Stimulated activated memory B cell treated with anti-CD40 and anti-IgM and Interleukin-4, amounts not matched to agents 10 μg/mL and 1 μg/mL and 100 μg/mL, for 72 hours (primary cell): ENCODE measurements at regions not wholly inside any gene's neighbourhood (a gene's known extent, or its start where the extent isn't known, plus 50 kb on each side); places are given as distances from the start of the nearest gene placed in this dataset.
"Not testable (repeated sequence)": the region's sequence is repeated elsewhere in the genome, so short reads cannot be mapped to it uniquely, and the experiment has no call there.

ENCODE experiments used
- ATAC-seq: fragments of 150-1000 bp; cut with Tn5 transposase; 2 replicates; pipeline ENCODE4 v1.10.0; 2021
- H3K27ac Mint-ChIP-seq: one replicate; pipeline ENCODE4 v1.8.0; 2022; ENCODE audit warnings: mild to moderate bottlenecking, mixed read lengths
- H3K27me3 Mint-ChIP-seq: one replicate; pipeline ENCODE4 v1.8.0; 2022; ENCODE audit warnings: mixed read lengths
- H3K36me3 Mint-ChIP-seq: one replicate; pipeline ENCODE4 v1.8.0; 2022; ENCODE audit warnings: mixed read lengths
- H3K4me1 Mint-ChIP-seq: one replicate; pipeline ENCODE4 v1.8.0; 2022; ENCODE audit warnings: mixed read lengths
- H3K4me3 Mint-ChIP-seq: one replicate; pipeline ENCODE4 v1.8.0; 2022; ENCODE audit warnings: mild to moderate bottlenecking, moderate library complexity, mixed read lengths
- H3K9me3 Mint-ChIP-seq: one replicate; pipeline ENCODE4 v1.8.0; 2022; ENCODE audit warnings: mixed read lengths

DNA sequence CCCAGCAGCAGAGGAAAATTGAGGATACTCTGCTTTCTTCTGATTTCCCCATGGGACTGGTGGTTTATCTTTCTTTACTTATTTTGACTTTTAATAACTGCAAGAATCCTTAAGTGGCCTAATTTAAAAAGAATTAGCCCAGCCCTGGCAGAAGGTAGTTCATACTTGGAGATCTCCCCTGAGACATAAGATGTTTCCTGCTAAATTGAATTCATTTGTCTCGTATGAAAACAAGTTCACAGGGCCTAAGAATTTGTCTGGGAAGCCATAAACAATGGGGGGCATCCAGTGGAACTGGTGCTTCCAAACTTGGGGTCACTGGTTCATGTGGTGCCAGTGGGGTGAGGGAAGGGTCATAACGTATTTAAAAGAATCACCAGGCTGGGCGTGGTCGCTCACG is 283.1 kb upstream of the RASGRP1 start:
- Mint-ChIP-seq H3K4me3 (no peak overlapping the region), H3K27me3 (peaks cover 17% of the 10 kb centered on the region), H3K36me3 (no peaks in the 10 kb centered on the region), H3K4me1 (no peaks in the 10 kb centered on the region), H3K9me3 (no peaks in the 10 kb centered on the region), H3K27ac (no peak overlapping the region)
- no peak for ATAC-seq

DNA sequence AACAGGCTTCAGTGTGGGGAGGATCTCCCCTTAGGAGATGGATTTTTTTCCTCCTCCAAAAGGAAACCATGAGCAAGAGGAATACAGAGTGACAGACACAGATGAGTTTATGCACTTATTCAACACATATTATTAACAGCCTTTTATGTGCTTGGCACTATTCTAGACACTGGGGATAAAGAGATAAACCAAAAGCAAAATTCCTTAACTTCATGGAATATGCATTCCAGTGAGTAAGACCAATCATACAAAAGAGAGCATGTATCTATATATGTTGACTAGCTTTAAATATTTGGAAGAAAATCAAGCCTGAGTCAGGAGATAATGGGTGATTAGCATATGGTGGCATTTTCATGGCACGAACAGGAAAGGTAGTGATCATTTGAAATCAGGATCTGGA is 284.4 kb upstream of the RASGRP1 start:
- ATAC-seq: no peak
- H3K27ac Mint-ChIP-seq: no peak overlapping the region
- H3K27me3 Mint-ChIP-seq: peaks cover 9% of the 10 kb centered on the region
- H3K4me3 Mint-ChIP-seq: no peak overlapping the region
- H3K36me3 Mint-ChIP-seq: no peaks in the 10 kb centered on the region
- no peaks in the 10 kb centered on the region for H3K4me1 Mint-ChIP-seq
- no peaks in the 10 kb centered on the region for H3K9me3 Mint-ChIP-seq

- H3K9me3 Mint-ChIP-seq, H3K27ac Mint-ChIP-seq, H3K4me1 Mint-ChIP-seq, H3K36me3 Mint-ChIP-seq, ATAC-seq, H3K4me3 Mint-ChIP-seq: not testable (repeated sequence)
- peaks cover 16% of the 10 kb centered on the region for H3K27me3 Mint-ChIP-seq
Observed at GRCh38 chr15:38852188-38852587, 287.6 kb upstream of the RASGRP1 start.

DNA sequence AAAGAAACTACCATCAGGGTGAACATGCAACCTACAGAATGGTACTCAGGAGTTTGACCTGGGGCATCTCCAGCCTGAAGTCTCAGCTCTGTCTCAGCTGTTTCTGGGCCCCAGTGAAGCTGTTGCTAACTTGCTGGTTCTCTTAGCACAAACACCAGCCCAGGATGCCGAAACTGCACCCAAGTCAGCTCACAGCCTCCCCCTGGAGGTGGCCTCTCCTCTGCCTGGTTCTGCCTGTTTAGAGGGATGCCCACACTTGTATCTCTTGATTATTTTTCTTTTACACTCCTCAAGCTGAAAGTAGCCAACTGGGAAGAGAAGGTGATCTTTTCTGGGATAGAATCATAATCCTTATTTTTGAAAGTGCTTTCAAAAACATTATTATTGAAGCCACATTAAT is 289.0 kb upstream of the RASGRP1 start:
- H3K36me3 Mint-ChIP-seq: no peaks in the 10 kb centered on the region
- peaks cover 4% of the 10 kb centered on the region for H3K9me3 Mint-ChIP-seq
- H3K27me3 Mint-ChIP-seq: peaks cover 16% of the 10 kb centered on the region
- no peaks in the 10 kb centered on the region for H3K4me1 Mint-ChIP-seq
- ATAC-seq: no peak
- no peak overlapping the region for H3K27ac Mint-ChIP-seq
- H3K4me3 Mint-ChIP-seq: no peak overlapping the region

DNA sequence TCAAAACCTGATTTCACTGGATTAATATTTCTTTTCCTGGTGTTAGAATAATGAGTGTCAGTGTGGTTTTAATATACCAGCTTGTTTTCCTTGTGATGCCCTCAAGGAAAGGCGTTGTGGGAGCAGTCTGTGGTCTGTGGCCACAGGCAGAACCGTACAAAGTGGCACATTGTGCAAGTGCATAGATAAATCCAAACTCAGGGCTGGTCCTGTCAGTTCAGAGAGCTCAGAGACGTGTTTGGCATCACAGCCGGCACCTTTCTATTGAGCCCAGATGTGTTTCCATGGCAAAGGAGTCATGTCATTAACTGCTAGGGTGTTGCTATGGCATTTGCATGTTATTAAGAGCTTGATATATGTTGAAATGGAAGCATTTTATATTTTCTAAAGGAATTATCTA is 289.9 kb upstream of the RASGRP1 start:
- H3K4me3 Mint-ChIP-seq: no peak overlapping the region
- H3K9me3 Mint-ChIP-seq: peaks cover 4% of the 10 kb centered on the region
- no peak for ATAC-seq
- no peaks in the 10 kb centered on the region for H3K36me3 Mint-ChIP-seq
- H3K27me3 Mint-ChIP-seq: peaks cover 9% of the 10 kb centered on the region
- H3K4me1 Mint-ChIP-seq: no peaks in the 10 kb centered on the region
- no peak overlapping the region for H3K27ac Mint-ChIP-seq

GRCh38 chr15:38857814-38858213 is 293.2 kb upstream of the RASGRP1 start:
- Mint-ChIP-seq H3K4me3 (no peak overlapping the region), H3K9me3 (peaks cover 4% of the 10 kb centered on the region), H3K36me3 (no peaks in the 10 kb centered on the region), H3K4me1 (no peaks in the 10 kb centered on the region), H3K27ac (no peak overlapping the region), H3K27me3 (peaks cover 18% of the 10 kb centered on the region)
- ATAC-seq: no peak

DNA sequence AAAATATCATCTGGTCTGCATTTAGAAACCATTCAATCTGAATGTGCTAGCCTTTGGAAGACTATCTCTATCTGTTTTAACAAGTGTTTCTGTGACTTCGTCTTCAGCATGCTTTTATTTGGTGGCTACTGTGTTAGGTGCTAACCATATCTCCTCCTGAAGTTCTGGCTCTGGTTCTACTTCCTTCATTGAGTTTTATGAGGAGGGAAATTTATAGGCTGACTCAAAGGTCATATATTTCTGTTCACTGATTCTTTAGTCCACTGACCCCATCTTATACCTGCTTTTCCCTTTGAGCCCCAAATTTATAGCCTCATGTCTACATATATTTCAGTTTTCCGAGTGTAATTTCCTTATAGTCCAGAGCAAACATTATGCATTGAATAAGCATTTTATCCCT is 295.0 kb upstream of the RASGRP1 start:
- no peak for ATAC-seq
- Mint-ChIP-seq H3K4me1 (no peaks in the 10 kb centered on the region), H3K27me3 (peaks cover 18% of the 10 kb centered on the region), H3K4me3 (no peak overlapping the region), H3K36me3 (no peaks in the 10 kb centered on the region), H3K27ac (no peak overlapping the region), H3K9me3 (peaks cover 4% of the 10 kb centered on the region)

- Mint-ChIP-seq H3K4me3 (no peak overlapping the region), H3K27ac (no peak overlapping the region), H3K27me3 (peaks cover 18% of the 10 kb centered on the region), H3K4me1 (no peaks in the 10 kb centered on the region), H3K36me3 (no peaks in the 10 kb centered on the region), H3K9me3 (peaks cover 4% of the 10 kb centered on the region)
- ATAC-seq: no peak
Observed at GRCh38 chr15:38860253-38860652, 295.6 kb upstream of the RASGRP1 start.

DNA sequence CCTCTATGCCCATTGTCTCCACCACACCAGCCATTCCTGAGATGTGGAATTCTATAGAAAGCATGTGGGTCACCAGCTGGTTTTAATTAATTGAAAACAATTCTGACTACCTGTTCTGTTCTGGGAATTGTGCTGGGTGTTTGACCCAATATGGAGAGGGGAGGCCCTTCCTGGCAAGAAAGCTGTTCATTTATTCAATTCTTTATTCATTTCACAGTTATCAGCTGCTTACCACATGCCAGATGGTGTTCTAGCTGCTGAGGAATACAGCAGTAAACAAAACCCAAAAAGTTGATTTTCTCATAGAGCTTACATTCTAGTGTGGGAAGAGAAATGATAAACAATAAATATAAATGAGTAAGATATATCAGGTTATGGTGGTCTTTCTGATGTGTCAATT is 296.1 kb upstream of the RASGRP1 start:
- no peak overlapping the region for H3K27ac Mint-ChIP-seq
- H3K9me3 Mint-ChIP-seq: peaks cover 4% of the 10 kb centered on the region
- H3K4me1 Mint-ChIP-seq: no peaks in the 10 kb centered on the region
- H3K4me3 Mint-ChIP-seq: no peak overlapping the region
- ATAC-seq: no peak
- no peaks in the 10 kb centered on the region for H3K36me3 Mint-ChIP-seq
- H3K27me3 Mint-ChIP-seq: peaks cover 23% of the 10 kb centered on the region

DNA sequence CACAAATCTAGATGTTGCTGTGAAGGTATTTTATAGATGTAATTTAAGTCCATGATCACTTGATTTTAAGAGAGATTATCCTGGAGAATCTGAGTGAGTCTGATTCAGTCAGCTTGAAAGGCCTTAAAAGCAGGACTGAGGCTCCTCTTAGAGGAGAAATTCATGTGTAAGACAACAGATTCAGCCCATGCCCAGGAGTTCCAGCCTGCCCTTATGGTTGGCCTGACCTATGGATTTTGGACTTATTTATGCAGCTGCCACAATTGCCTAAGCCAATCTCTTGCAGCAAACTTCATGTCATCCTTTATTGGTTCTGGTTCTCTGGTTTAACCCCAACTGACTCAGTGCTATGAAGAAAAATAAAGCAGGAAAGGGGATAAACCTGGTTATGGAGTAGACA is 296.5 kb upstream of the RASGRP1 start:
- Mint-ChIP-seq H3K36me3 (no peaks in the 10 kb centered on the region), H3K9me3 (peaks cover 4% of the 10 kb centered on the region), H3K27me3 (peaks cover 27% of the 10 kb centered on the region), H3K4me3 (no peak overlapping the region), H3K27ac (no peak overlapping the region), H3K4me1 (no peaks in the 10 kb centered on the region)
- no peak for ATAC-seq

GRCh38 chr15:38862099-38862498 is 297.5 kb upstream of the RASGRP1 start:
- ATAC-seq: no peak
- Mint-ChIP-seq H3K9me3 (no peaks in the 10 kb centered on the region), H3K4me3 (no peak overlapping the region), H3K36me3 (no peaks in the 10 kb centered on the region), H3K27ac (no peak overlapping the region), H3K27me3 (peaks cover 30% of the 10 kb centered on the region), H3K4me1 (no peaks in the 10 kb centered on the region)

DNA sequence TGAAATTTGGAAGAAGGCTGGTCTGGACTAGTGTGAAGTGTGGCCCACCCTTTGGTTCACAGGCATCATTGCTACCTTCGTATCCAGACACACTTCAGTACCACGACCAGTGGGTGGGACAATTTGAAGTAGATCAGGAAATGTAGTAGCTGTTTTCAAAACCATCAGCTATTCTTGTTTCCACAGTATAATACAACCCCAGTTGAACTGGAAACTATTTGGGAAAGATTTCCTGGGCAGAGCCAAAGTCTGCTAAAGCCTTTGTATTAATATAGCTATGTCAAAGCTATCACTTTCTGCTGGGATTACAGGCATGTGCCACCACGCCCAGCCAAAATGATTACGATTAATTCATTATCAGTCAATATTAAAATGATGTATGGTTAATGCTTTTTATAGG is 298.8 kb upstream of the RASGRP1 start:
- peaks cover 34% of the 10 kb centered on the region for H3K27me3 Mint-ChIP-seq
- H3K9me3 Mint-ChIP-seq: no peaks in the 10 kb centered on the region
- no peak overlapping the region for H3K27ac Mint-ChIP-seq
- ATAC-seq: no peak
- H3K36me3 Mint-ChIP-seq: no peaks in the 10 kb centered on the region
- no peaks in the 10 kb centered on the region for H3K4me1 Mint-ChIP-seq
- H3K4me3 Mint-ChIP-seq: no peak overlapping the region

- peaks cover 34% of the 10 kb centered on the region for H3K27me3 Mint-ChIP-seq
- no peak overlapping the region for H3K27ac Mint-ChIP-seq
- H3K36me3 Mint-ChIP-seq: no peaks in the 10 kb centered on the region
- H3K9me3 Mint-ChIP-seq: no peaks in the 10 kb centered on the region
- no peaks in the 10 kb centered on the region for H3K4me1 Mint-ChIP-seq
- no peak overlapping the region for H3K4me3 Mint-ChIP-seq
- ATAC-seq: no peak
Observed at GRCh38 chr15:38864122-38864521, 299.5 kb upstream of the RASGRP1 start.

DNA sequence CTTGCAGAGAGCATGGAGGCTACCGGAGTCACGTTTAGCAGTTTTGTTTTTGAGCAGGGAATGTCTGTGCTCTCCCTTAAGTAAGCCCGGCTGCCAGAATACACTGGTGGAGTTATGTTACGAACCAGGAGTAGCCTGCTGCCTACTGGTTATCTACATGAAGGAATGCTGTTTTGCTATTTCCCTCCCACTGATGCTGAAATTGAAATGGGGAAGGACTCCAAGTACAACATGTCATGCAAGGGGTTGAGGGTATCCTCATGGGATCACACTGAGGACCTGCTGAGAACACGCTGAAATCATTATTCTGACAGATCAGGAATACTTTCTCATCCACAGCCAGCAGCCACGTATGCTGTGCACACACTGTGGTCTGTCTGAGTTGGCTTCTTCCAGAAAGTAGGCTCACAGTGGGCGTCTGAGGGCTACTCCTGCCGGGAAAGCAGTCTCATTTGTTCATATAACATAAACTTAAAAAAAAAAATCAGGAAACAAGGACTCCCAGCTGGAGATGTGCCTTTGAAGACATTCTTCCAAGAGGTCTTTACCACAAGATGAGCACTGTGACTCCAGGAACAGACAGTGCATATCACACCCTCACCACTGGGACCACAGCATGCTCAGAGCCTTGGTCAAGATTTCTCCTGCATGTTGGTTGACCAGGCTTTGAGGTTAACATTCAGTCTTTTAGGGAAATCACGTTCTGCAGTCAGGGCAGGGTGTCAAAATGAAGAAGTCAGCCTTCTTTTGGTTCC is 300.4 kb upstream of the RASGRP1 start:
- no peak for ATAC-seq
- Mint-ChIP-seq H3K4me3 (no peak overlapping the region), H3K4me1 (no peaks in the 10 kb centered on the region), H3K27ac (no peak overlapping the region), H3K36me3 (no peaks in the 10 kb centered on the region), H3K9me3 (no peaks in the 10 kb centered on the region), H3K27me3 (peaks cover 32% of the 10 kb centered on the region)

DNA sequence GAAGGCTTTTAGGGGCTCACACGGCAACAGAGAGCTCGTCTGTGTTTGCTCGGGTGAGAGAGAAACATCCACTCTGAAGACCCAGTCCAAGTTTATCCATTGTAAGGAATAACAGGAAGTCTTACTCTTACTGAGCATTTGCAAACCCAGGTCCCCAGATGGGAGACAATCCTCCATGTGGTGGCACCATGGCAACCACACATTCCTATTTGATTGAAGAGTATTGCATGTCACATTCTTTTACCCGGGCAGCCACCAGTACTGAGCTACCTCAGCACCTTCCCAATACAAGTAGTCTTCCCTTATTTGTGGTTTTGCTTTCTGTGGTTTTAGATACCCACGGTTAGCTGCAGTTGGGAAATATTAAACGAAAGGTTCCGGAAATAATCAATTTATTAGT is 302.9 kb upstream of the RASGRP1 start:
- ATAC-seq: no peak
- H3K4me1 Mint-ChIP-seq: no peaks in the 10 kb centered on the region
- H3K27ac Mint-ChIP-seq: no peak overlapping the region
- no peaks in the 10 kb centered on the region for H3K9me3 Mint-ChIP-seq
- H3K36me3 Mint-ChIP-seq: no peaks in the 10 kb centered on the region
- H3K4me3 Mint-ChIP-seq: no peak overlapping the region
- H3K27me3 Mint-ChIP-seq: peaks cover 23% of the 10 kb centered on the region

- peaks cover 23% of the 10 kb centered on the region for H3K27me3 Mint-ChIP-seq
- ATAC-seq: no peak
- no peaks in the 10 kb centered on the region for H3K36me3 Mint-ChIP-seq
- H3K4me3 Mint-ChIP-seq: no peak overlapping the region
- H3K4me1 Mint-ChIP-seq: no peaks in the 10 kb centered on the region
- no peaks in the 10 kb centered on the region for H3K9me3 Mint-ChIP-seq
- no peak overlapping the region for H3K27ac Mint-ChIP-seq
Observed at GRCh38 chr15:38868326-38869114, 303.9 kb upstream of the RASGRP1 start.
